NCI-H526 (cell line): ENCODE measurements at regions not wholly inside any gene's neighbourhood (a gene's known extent, or its start where the extent isn't known, plus 50 kb on each side); places are given as distances from the start of the nearest gene placed in this dataset.

Experiments
- DNase-seq, 2 experiments: peaks; one replicate each; lab custom pipeline; 2025; lab: John Stamatoyannopoulos, UW

- no peak for DNase-seq
Observed at GRCh38 chr13:97135883-97136282, 86.2 kb upstream of the MBNL2 start.

- DNase-seq: no peak
Observed at GRCh38 chr13:97136418-97136817, 85.7 kb upstream of the MBNL2 start.

- DNase-seq: no peak
Observed at GRCh38 chr13:97139691-97140090, 82.4 kb upstream of the MBNL2 start.

GRCh38 chr13:97140131-97140530, 82.0 kb upstream of the MBNL2 start:
- peak in 1 of 2 experiments; percentile 16 for DNase-seq

DNA sequence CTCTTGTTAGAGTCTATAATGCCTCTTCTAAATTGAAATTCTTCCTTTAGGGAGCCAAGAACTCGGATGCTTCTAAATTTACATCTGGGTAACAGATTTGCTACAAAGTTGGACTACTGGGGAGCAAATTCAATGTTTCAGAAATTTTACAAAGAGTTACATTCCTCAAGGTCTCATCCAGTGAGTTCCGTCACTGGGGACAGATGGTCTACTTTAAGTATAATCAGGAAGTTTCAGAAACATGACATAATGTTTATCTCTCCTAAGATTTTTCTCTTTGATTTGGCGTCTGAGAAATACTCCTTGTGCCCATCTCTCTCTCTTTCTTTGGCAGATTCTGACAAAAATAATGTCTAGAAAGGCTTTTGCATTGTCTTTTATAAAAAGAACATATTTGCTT, 81.5 kb upstream of the MBNL2 start:
- DNase-seq: no peak

DNA sequence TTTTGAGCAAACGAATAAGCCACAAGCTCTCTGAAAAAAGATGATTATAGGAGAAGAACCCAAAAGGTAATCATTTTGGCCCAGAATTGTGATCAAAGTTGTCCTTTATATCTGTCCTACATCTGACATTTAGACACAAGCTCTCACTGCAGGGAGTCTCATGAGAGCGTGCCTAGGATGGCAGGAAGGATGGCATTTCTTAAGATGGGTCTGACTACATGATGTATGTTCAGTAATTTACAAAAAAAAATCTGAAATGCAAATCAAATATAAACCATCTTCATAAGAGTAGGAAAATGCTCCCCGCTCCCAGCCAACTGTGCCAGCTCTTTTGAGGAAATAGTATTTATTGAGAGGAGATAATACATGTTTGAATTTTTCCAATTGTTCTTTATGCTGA, 81.0 kb upstream of the MBNL2 start:
- peak; percentile 87 to 89 for DNase-seq

GRCh38 chr13:97141564-97142005, 80.5 kb upstream of the MBNL2 start:
- DNase-seq: peak; percentile 99

- DNase-seq: peak; percentile 61 to 90
Observed at GRCh38 chr13:97142452-97142851, 79.7 kb upstream of the MBNL2 start.

- no peak for DNase-seq
Observed at GRCh38 chr13:97145057-97145456, 77.1 kb upstream of the MBNL2 start.

DNA sequence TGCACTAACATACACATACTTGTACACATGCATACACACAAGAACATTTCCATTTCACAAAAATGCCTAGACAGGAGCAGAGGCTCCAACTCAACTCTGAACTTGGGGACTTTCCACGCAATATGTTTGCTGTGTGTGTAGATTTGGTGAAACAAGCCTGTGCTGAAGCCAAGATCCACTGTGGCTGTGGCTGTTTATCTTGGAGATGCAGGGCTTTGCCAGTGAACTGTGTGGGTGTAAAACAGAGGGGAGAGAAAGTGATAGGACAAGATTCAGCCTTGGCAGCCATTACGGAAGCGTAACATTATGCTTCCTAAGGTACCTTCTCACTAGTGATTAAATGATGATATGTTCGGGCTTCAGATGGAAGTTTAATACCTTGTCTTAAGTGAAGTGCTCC, 73.2 kb upstream of the MBNL2 start:
- no peak for DNase-seq

GRCh38 chr13:97160421-97160820, 61.7 kb upstream of the MBNL2 start:
- no peak for DNase-seq

- no peak for DNase-seq
Observed at GRCh38 chr13:97161582-97162231, 60.4 kb upstream of the MBNL2 start.

DNA sequence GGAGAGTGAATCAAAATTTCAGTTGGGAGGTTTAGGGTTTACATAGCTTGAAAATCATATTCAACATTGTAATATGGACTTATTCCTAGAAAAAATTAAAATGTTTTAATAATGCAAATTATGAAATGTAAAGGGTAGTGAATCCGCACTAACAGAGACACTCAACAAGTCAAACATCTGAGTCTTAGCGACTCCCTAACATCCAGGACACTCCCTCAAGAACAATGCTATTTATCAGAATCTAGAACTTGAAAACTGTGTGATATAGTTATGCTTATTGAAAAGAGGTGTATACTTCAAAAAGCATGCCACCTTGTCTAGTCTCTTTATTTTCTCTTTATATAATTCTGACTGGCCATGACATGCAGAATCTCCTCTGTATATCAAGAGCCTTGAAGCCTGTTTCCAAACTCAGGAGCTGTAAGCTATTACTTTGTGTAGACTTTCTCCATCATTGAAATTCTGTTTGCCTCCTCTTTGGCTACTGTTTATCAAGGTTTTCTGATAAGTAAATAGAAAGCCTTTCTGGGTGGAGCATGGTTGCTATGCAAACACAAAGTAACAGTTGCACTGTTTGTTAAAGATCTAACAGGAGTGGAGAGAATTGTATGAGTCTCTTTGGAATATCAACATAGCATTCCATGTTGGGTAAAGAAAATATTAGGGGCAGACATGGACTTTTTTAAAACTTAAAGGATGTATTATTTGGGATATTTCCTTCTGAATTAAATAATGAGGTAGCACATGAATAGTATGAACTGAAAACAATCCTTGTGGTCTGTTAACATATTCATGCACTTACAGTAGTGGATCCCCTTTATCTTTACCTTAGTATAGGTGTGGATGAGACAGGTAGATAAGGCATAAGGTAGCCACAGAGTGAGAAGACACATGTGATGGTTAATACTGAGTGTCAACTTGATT, 56.4 kb upstream of the MBNL2 start:
- peak; percentile 50 to 59 for DNase-seq

- DNase-seq: no peak
Observed at GRCh38 chr13:97171136-97171535, 51.0 kb upstream of the MBNL2 start.
